ENCODE measurements at regions not wholly inside any gene's neighbourhood (a gene's known extent, or its start where the extent isn't known, plus 50 kb on each side); places are given as distances from the start of the nearest gene placed in this dataset.

DNA sequence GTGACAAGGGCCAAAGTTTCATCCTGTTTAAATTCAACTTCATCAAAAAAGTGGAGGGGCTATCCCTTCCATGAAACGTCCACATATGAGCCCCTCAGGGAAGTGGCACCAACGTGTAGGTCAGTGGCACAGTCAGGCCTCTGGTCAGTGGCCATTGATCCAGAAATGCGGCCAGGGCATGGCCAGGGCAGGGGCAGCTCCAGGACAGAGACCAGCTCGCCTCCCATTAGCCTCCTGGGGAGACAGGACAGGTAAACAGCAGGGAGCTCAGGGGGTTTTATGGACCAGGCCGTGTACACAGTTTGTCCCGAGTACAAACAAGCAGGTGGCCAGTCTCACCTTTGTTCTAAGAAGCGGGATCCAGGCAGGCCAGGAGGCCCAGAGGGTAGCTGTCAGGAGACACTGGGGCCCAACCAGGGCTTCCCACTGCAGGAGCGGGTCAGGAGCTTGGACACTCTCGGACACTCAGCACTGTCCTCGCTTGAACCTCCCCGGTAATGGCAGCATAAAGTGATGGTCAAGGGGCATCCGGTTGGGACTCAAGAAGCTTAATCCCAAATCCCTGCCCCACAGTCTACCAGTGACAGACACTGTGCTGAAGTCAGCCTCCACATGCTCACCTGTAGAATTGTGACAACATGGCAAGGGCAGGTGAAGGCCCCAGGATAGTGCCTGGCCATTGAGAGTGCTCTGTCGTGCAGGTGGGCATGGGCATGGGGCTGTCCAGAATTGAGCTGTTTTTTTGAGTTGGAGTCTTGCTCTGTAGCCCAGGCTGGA is 144.1 kb upstream of the ERRFI1 start (continued):
- TF ChIP-seq, protein P1, sequence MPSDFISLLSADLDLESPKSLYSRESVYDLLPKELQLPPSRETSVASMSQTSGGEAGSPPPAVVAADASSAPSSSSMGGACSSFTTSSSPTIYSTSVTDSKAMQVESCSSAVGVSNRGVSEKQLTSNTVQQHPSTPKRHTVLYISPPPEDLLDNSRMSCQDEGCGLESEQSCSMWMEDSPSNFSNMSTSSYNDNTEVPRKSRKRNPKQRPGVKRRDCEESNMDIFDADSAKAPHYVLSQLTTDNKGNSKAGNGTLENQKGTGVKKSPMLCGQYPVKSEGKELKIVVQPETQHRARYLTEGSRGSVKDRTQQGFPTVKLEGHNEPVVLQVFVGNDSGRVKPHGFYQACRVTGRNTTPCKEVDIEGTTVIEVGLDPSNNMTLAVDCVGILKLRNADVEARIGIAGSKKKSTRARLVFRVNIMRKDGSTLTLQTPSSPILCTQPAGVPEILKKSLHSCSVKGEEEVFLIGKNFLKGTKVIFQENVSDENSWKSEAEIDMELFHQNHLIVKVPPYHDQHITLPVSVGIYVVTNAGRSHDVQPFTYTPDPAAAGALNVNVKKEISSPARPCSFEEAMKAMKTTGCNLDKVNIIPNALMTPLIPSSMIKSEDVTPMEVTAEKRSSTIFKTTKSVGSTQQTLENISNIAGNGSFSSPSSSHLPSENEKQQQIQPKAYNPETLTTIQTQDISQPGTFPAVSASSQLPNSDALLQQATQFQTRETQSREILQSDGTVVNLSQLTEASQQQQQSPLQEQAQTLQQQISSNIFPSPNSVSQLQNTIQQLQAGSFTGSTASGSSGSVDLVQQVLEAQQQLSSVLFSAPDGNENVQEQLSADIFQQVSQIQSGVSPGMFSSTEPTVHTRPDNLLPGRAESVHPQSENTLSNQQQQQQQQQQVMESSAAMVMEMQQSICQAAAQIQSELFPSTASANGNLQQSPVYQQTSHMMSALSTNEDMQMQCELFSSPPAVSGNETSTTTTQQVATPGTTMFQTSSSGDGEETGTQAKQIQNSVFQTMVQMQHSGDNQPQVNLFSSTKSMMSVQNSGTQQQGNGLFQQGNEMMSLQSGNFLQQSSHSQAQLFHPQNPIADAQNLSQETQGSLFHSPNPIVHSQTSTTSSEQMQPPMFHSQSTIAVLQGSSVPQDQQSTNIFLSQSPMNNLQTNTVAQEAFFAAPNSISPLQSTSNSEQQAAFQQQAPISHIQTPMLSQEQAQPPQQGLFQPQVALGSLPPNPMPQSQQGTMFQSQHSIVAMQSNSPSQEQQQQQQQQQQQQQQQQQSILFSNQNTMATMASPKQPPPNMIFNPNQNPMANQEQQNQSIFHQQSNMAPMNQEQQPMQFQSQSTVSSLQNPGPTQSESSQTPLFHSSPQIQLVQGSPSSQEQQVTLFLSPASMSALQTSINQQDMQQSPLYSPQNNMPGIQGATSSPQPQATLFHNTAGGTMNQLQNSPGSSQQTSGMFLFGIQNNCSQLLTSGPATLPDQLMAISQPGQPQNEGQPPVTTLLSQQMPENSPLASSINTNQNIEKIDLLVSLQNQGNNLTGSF (CRISPR knock-in tag; IDR thresholded peaks at IDR 0.05), result no peak
- TF ChIP-seq RARG (CRISPR knock-in tag; IDR thresholded peaks at IDR 0.05; ENCODE audit: low read depth) (no peak), ZNF83 (CRISPR knock-in tag; IDR thresholded peaks at IDR 0.05; ENCODE audit: borderline replicate concordance) (0 out of 2 replicates have a peak, but pooled peaks have one; percentile 30), ZNF124 (CRISPR knock-in tag; IDR thresholded peaks at IDR 0.05) (peak; percentile 41; the same call in 1 of the 2 replicates), RXRB (CRISPR knock-in tag; IDR thresholded peaks at IDR 0.05; ENCODE audit: borderline replicate concordance) (peak; percentile 91; the same call in 1 of the 2 replicates), REL (CRISPR knock-in tag; conservative IDR thresholded peaks at IDR 0.05) (no peak), CAMTA2 (CRISPR knock-in tag; IDR thresholded peaks at IDR 0.05; ENCODE audit: borderline replicate concordance) (no peak), IRF2 (CRISPR knock-in tag; IDR thresholded peaks at IDR 0.05) (peak; percentile 66), GTF3A (CRISPR knock-in tag; conservative IDR thresholded peaks at IDR 0.05) (0 out of 2 replicates have a peak, but pooled peaks have one; percentile 16), IRX3 (CRISPR knock-in tag; IDR thresholded peaks at IDR 0.05; ENCODE audit: borderline replicate concordance, low read depth) (no peak), ZSCAN21 (CRISPR knock-in tag; IDR thresholded peaks at IDR 0.05; ENCODE audit: borderline replicate concordance) (peak; percentile 40; the same call in 1 of the 2 replicates), ZNF207 (IDR thresholded peaks at IDR 0.05; ENCODE audit: borderline replicate concordance) (no peak), ZNF30 (CRISPR knock-in tag; IDR thresholded peaks at IDR 0.05) (no peak), ZNF3 (CRISPR knock-in tag; IDR thresholded peaks at IDR 0.05) (no peak)
- TF ChIP-seq, protein P2, sequence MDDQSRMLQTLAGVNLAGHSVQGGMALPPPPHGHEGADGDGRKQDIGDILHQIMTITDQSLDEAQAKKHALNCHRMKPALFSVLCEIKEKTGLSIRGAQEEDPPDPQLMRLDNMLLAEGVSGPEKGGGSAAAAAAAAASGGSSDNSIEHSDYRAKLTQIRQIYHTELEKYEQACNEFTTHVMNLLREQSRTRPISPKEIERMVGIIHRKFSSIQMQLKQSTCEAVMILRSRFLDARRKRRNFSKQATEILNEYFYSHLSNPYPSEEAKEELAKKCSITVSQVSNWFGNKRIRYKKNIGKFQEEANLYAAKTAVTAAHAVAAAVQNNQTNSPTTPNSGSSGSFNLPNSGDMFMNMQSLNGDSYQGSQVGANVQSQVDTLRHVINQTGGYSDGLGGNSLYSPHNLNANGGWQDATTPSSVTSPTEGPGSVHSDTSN (CRISPR knock-in tag; IDR thresholded peaks at IDR 0.05; ENCODE audit: borderline replicate concordance), result no peak
- TF ChIP-seq, protein P3, sequence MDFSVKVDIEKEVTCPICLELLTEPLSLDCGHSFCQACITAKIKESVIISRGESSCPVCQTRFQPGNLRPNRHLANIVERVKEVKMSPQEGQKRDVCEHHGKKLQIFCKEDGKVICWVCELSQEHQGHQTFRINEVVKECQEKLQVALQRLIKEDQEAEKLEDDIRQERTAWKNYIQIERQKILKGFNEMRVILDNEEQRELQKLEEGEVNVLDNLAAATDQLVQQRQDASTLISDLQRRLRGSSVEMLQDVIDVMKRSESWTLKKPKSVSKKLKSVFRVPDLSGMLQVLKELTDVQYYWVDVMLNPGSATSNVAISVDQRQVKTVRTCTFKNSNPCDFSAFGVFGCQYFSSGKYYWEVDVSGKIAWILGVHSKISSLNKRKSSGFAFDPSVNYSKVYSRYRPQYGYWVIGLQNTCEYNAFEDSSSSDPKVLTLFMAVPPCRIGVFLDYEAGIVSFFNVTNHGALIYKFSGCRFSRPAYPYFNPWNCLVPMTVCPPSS (IDR thresholded peaks at IDR 0.05), result no peak
- TF ChIP-seq, protein P4, sequence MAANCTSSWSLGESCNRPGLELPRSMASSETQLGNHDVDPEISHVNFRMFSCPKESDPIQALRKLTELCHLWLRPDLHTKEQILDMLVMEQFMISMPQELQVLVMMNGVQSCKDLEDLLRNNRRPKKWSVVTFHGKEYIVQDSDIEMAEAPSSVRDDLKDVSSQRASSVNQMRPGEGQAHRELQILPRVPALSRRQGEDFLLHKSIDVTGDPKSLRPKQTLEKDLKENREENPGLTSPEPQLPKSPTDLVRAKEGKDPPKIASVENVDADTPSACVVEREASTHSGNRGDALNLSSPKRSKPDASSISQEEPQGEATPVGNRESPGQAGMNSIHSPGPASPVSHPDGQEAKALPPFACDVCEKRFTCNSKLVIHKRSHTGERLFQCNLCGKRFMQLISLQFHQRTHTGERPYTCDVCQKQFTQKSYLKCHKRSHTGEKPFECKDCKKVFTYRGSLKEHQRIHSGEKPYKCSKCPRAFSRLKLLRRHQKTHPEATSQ (CRISPR knock-in tag; IDR thresholded peaks at IDR 0.05; ENCODE audit: borderline replicate concordance), result no peak
- TF ChIP-seq, protein P5, sequence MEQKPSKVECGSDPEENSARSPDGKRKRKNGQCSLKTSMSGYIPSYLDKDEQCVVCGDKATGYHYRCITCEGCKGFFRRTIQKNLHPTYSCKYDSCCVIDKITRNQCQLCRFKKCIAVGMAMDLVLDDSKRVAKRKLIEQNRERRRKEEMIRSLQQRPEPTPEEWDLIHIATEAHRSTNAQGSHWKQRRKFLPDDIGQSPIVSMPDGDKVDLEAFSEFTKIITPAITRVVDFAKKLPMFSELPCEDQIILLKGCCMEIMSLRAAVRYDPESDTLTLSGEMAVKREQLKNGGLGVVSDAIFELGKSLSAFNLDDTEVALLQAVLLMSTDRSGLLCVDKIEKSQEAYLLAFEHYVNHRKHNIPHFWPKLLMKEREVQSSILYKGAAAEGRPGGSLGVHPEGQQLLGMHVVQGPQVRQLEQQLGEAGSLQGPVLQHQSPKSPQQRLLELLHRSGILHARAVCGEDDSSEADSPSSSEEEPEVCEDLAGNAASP (CRISPR knock-in tag; IDR thresholded peaks at IDR 0.05; ENCODE audit: borderline replicate concordance), result peak; percentile 97
